ENCODE measurements at regions not wholly inside any gene's neighbourhood (a gene's known extent, or its start where the extent isn't known, plus 50 kb on each side); places are given as distances from the start of the nearest gene placed in this dataset.
"Not testable (repeated sequence)": the region's sequence is repeated elsewhere in the genome, so short reads cannot be mapped to it uniquely, and the experiment has no call there.

GRCh38 chr5:163115011-163115410 is 322.4 kb upstream of the CCNG1 start:
- Histone ChIP-seq H3K23ac (ENCODE audit: insufficient read length, low read depth, low read length) (no peak overlapping the region), H2AFZ (ENCODE audit: low read length) (no peak overlapping the region), H3K18ac (ENCODE audit: insufficient read length, low read depth, low read length) (no peak overlapping the region), H3K4me2 (ENCODE audit: insufficient read depth, insufficient read length, low read length) (no peak overlapping the region), H2BK12ac (ENCODE audit: insufficient read length, low read depth, low read length) (no peak overlapping the region), H3K9me3 (ENCODE audit: control insufficient read depth, low read depth, low read length) (no peaks in the 10 kb centered on the region), H3K4me1 (ENCODE audit: insufficient read depth, low read length) (no peaks in the 10 kb centered on the region), H4K5ac (ENCODE audit: insufficient read length, low read depth, low read length) (no peak overlapping the region), H3T11ph (ENCODE audit: low read length) (no peak overlapping the region), H4K91ac (ENCODE audit: insufficient read length, low read depth, low read length) (no peak overlapping the region), H3K79me2 (ENCODE audit: insufficient read depth, low read length) (no peaks in the 10 kb centered on the region), H3K23me2 (ENCODE audit: insufficient read length, low read depth, low read length, poor library complexity, severe bottlenecking) (no peaks in the 10 kb centered on the region), H3K9ac (ENCODE audit: extremely low read depth, insufficient read length, low read length) (no peak overlapping the region), H2BK20ac (ENCODE audit: low read depth, low read length, poor library complexity, severe bottlenecking) (no peak overlapping the region), H2AK5ac (ENCODE audit: insufficient read length, low read length) (no peak overlapping the region), H2BK15ac (ENCODE audit: low read depth, low read length) (no peak overlapping the region), H3K56ac (ENCODE audit: insufficient read length, low read depth, low read length) (no peak overlapping the region), H4K20me1 (ENCODE audit: control insufficient read depth, insufficient read depth, insufficient read length) (no peaks in the 10 kb centered on the region), H3K27ac (ENCODE audit: insufficient read length, low read depth, low read length) (no peak overlapping the region), H2BK5ac (ENCODE audit: insufficient read length, low read length) (no peak overlapping the region), H3K14ac (ENCODE audit: insufficient read depth, low read length) (no peak overlapping the region), H2BK120ac (ENCODE audit: low read depth, low read length, poor library complexity, severe bottlenecking) (no peak overlapping the region), H3K79me1 (ENCODE audit: insufficient read depth, low read depth, low read length, poor library complexity, severe bottlenecking) (no peaks in the 10 kb centered on the region), H4K8ac (replicated peaks; ENCODE audit: insufficient read length, low read depth, low read length) (no peak overlapping the region), H3K27me3 (ENCODE audit: insufficient read depth, low read length) (no peaks in the 10 kb centered on the region), H3K4ac (ENCODE audit: low read depth, low read length) (no peak overlapping the region)
- DNase-seq, result no peak
- H3K27me3 Mint-ChIP-seq (ENCODE audit: low read depth), result no peaks in the 10 kb centered on the region
- WGBS (ENCODE audit: extremely low coverage, insufficient read length, low lambda C conversion rate), result no CpG with 5 or more reads among the region's 4 CpGs
- H3K9me3 Mint-ChIP-seq, result peaks cover 2 to 6% of the 10 kb centered on the region in 2 experiments; a peak in 3 of 5 replicates
- no peak for TF ChIP-seq CTCF (conservative IDR thresholded peaks at IDR 0.05)
- H3K36me3 Mint-ChIP-seq (ENCODE audit: insufficient read depth in 1 of 3, low read depth in 3 of 3), result peaks cover 0 to 3% (median 0%) of the 10 kb centered on the region in 3 experiments; a peak in 2 of 7 replicates
- peaks cover 8 to 13% of the 10 kb centered on the region in 2 experiments; a peak in 3 of 4 replicates for H3K4me1 Mint-ChIP-seq
- no peak overlapping the region for H3K27ac Mint-ChIP-seq
- no peak overlapping the region for H3K4me3 Mint-ChIP-seq

- not testable (repeated sequence) for H2AK5ac ChIP-seq (ENCODE audit: insufficient read length, low read length); H2BK5ac ChIP-seq (ENCODE audit: insufficient read length, low read length); H3K27ac ChIP-seq (ENCODE audit: insufficient read length, low read depth, low read length); H2BK12ac ChIP-seq (ENCODE audit: insufficient read length, low read depth, low read length); H3K9ac ChIP-seq (ENCODE audit: extremely low read depth, insufficient read length, low read length); H3K4me3 Mint-ChIP-seq; H4K91ac ChIP-seq (ENCODE audit: insufficient read length, low read depth, low read length); H4K20me1 ChIP-seq (ENCODE audit: control insufficient read depth, insufficient read depth, insufficient read length); H2AFZ ChIP-seq (ENCODE audit: low read length); H3K18ac ChIP-seq (ENCODE audit: insufficient read length, low read depth, low read length); H3K27me3 ChIP-seq (ENCODE audit: insufficient read depth, low read length); H3K23me2 ChIP-seq (ENCODE audit: insufficient read length, low read depth, low read length, poor library complexity, severe bottlenecking); DNase-seq; H3K79me1 ChIP-seq (ENCODE audit: insufficient read depth, low read depth, low read length, poor library complexity, severe bottlenecking); H3T11ph ChIP-seq (ENCODE audit: low read length); H3K27ac Mint-ChIP-seq; H3K4ac ChIP-seq (ENCODE audit: low read depth, low read length); H2BK20ac ChIP-seq (ENCODE audit: low read depth, low read length, poor library complexity, severe bottlenecking); H3K14ac ChIP-seq (ENCODE audit: insufficient read depth, low read length); H2BK120ac ChIP-seq (ENCODE audit: low read depth, low read length, poor library complexity, severe bottlenecking); H3K4me2 ChIP-seq (ENCODE audit: insufficient read depth, insufficient read length, low read length); H3K56ac ChIP-seq (ENCODE audit: insufficient read length, low read depth, low read length); H4K8ac ChIP-seq (replicated peaks; ENCODE audit: insufficient read length, low read depth, low read length); H3K36me3 Mint-ChIP-seq (ENCODE audit: insufficient read depth in 1 of 3, low read depth in 3 of 3); H3K4me1 ChIP-seq (ENCODE audit: insufficient read depth, low read length); H4K5ac ChIP-seq (ENCODE audit: insufficient read length, low read depth, low read length); H3K79me2 ChIP-seq (ENCODE audit: insufficient read depth, low read length); H2BK15ac ChIP-seq (ENCODE audit: low read depth, low read length); H3K9me3 ChIP-seq (ENCODE audit: control insufficient read depth, low read depth, low read length); H3K23ac ChIP-seq (ENCODE audit: insufficient read length, low read depth, low read length); H3K27me3 Mint-ChIP-seq (ENCODE audit: low read depth)
- no CpG with 5 or more reads among the region's 2 CpGs for WGBS (ENCODE audit: extremely low coverage, insufficient read length, low lambda C conversion rate)
- H3K9me3 Mint-ChIP-seq, result peaks cover 6 to 11% of the 10 kb centered on the region in 2 experiments; a peak in 3 of 5 replicates
- peaks cover 8 to 13% of the 10 kb centered on the region in 2 experiments; a peak in 3 of 4 replicates for H3K4me1 Mint-ChIP-seq
Measured at GRCh38 chr5:163116618-163117017, 320.8 kb upstream of the CCNG1 start.
